Mammary epithelial cell (primary cell): ENCODE measurements at regions not wholly inside any gene's neighbourhood (a gene's known extent, or its start where the extent isn't known, plus 50 kb on each side); places are given as distances from the start of the nearest gene placed in this dataset.

ENCODE experiments used
- EZH2 ChIP-seq: IDR thresholded peaks from 2 replicates; pipeline ENCODE4 v1.6.1; 2012; ENCODE audit warnings: low read length, inconsistent platforms, borderline replicate concordance
- TF ChIP-seq, protein P1 (sequence below), 2 donors: IDR thresholded peaks in 1 of 2; conservative IDR thresholded peaks in 1 of 2; 2 replicates each; pipeline ENCODE4 v1.5.1; 2011 to 2012; ENCODE audit warnings: inconsistent platforms in 2 of 2, low read length in 2 of 2, mild to moderate bottlenecking in 2 of 2, control low read depth in 1 of 2, low read depth in 1 of 2; ENCODE audit not compliant: insufficient read depth in 1 of 2; ENCODE audit errors: extremely low read depth in 1 of 2

- TF ChIP-seq, protein P1, sequence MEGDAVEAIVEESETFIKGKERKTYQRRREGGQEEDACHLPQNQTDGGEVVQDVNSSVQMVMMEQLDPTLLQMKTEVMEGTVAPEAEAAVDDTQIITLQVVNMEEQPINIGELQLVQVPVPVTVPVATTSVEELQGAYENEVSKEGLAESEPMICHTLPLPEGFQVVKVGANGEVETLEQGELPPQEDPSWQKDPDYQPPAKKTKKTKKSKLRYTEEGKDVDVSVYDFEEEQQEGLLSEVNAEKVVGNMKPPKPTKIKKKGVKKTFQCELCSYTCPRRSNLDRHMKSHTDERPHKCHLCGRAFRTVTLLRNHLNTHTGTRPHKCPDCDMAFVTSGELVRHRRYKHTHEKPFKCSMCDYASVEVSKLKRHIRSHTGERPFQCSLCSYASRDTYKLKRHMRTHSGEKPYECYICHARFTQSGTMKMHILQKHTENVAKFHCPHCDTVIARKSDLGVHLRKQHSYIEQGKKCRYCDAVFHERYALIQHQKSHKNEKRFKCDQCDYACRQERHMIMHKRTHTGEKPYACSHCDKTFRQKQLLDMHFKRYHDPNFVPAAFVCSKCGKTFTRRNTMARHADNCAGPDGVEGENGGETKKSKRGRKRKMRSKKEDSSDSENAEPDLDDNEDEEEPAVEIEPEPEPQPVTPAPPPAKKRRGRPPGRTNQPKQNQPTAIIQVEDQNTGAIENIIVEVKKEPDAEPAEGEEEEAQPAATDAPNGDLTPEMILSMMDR (conservative IDR thresholded peaks at IDR 0.05 in 1 of 2, IDR thresholded peaks at IDR 0.05 in 1 of 2; ENCODE audit: extremely low read depth in 1 of 2, insufficient read depth in 1 of 2, low read depth in 1 of 2, low read length in 2 of 2): no peak
- TF ChIP-seq EZH2: no peak
Observed at GRCh38 chr2:107137706-107138105, 251.7 kb upstream of the ST6GAL2 start.
